ENCODE measurements at regions not wholly inside any gene's neighbourhood (a gene's known extent, or its start where the extent isn't known, plus 50 kb on each side); places are given as distances from the start of the nearest gene placed in this dataset.

GRCh38 chr3:170780955-170781354, 89.0 kb downstream of the RPL22L1 start:
- TF ChIP-seq CTCF (IDR thresholded peaks at IDR 0.05; ENCODE audit: extremely low read depth in 1 of 2, insufficient read depth in 1 of 2, low read depth in 1 of 2, low read length in 2 of 2) = no peak
- TF ChIP-seq MYC (IDR thresholded peaks at IDR 0.05; ENCODE audit: low read depth, low read length) = no peak
- TF ChIP-seq POLR2A (IDR thresholded peaks at IDR 0.05; ENCODE audit: low read depth, low read length) = no peak
- no peak for TF ChIP-seq POLR2AphosphoS5 (IDR thresholded peaks at IDR 0.05; ENCODE audit: insufficient read depth, low read depth, low read length)
- TF ChIP-seq EZH2 (IDR thresholded peaks at IDR 0.05; ENCODE audit: borderline replicate concordance, low read depth, low read length, severe bottlenecking) = no peak
- TF ChIP-seq JUN (IDR thresholded peaks at IDR 0.05; ENCODE audit: borderline replicate concordance, insufficient read depth, insufficient read length, low read depth) = no peak
- no peak for TF ChIP-seq MAX (IDR thresholded peaks at IDR 0.05; ENCODE audit: insufficient read depth, insufficient read length)
- no peak for TF ChIP-seq FOS (IDR thresholded peaks at IDR 0.05; ENCODE audit: borderline replicate concordance, insufficient read depth, low read length)
- no peak for TF ChIP-seq GATA2 (IDR thresholded peaks at IDR 0.05; ENCODE audit: insufficient read depth, insufficient read length, low read depth, low read length)
